NCI-H1417 (cell line): ENCODE measurements at regions not wholly inside any gene's neighbourhood (a gene's known extent, or its start where the extent isn't known, plus 50 kb on each side); places are given as distances from the start of the nearest gene placed in this dataset.
A peak's percentile ranks its signal among the peaks of the same experiment; 100 is the strongest.

ENCODE experiments used
- DNase-seq, 3 experiments: peaks; one replicate each; lab custom pipeline; 2025; lab: John Stamatoyannopoulos, UW

- no peak for DNase-seq
These were observed 64.7 kb downstream of the ARRDC4 start for GRCh38 chr15:98025237-98025636.

- no peak for DNase-seq
These were observed 74.2 kb downstream of the ARRDC4 start for GRCh38 chr15:98034731-98035130.

GRCh38 chr15:98035134-98035533, 74.6 kb downstream of the ARRDC4 start:
- no peak for DNase-seq

GRCh38 chr15:98035577-98036010, 75.1 kb downstream of the ARRDC4 start:
- no peak for DNase-seq

GRCh38 chr15:98039596-98039995, 79.1 kb downstream of the ARRDC4 start:
- DNase-seq, result no peak

- DNase-seq, result peak in 1 of 3 experiments; percentile 14
These were observed 79.6 kb downstream of the ARRDC4 start for GRCh38 chr15:98040146-98040545.

- DNase-seq, result no peak
These were observed 82.9 kb downstream of the ARRDC4 start for GRCh38 chr15:98043160-98044014.

- DNase-seq, result no peak
These were observed 91.2 kb downstream of the ARRDC4 start for GRCh38 chr15:98051734-98052133.

- DNase-seq, result no peak
These were observed 97.0 kb downstream of the ARRDC4 start for GRCh38 chr15:98057453-98057852.

GRCh38 chr15:98062869-98063268, 102.4 kb downstream of the ARRDC4 start:
- no peak for DNase-seq

GRCh38 chr15:98063315-98063714, 102.8 kb downstream of the ARRDC4 start:
- DNase-seq, result no peak

- DNase-seq, result no peak
These were observed 103.4 kb downstream of the ARRDC4 start for GRCh38 chr15:98063871-98064270.

GRCh38 chr15:98067339-98067738, 106.8 kb downstream of the ARRDC4 start:
- no peak for DNase-seq

GRCh38 chr15:98069256-98069655, 108.8 kb downstream of the ARRDC4 start:
- DNase-seq, result no peak

GRCh38 chr15:98070137-98070536, 109.6 kb downstream of the ARRDC4 start:
- DNase-seq, result no peak

GRCh38 chr15:98071786-98072185, 111.3 kb downstream of the ARRDC4 start:
- no peak for DNase-seq

GRCh38 chr15:98075441-98075840, 114.9 kb downstream of the ARRDC4 start:
- DNase-seq, result no peak

- DNase-seq, result no peak
These were observed 115.7 kb downstream of the ARRDC4 start for GRCh38 chr15:98076021-98076816.

GRCh38 chr15:98077186-98077585, 116.7 kb downstream of the ARRDC4 start:
- no peak for DNase-seq

- DNase-seq, result peak in 1 of 3 experiments; percentile 16
These were observed 120.3 kb downstream of the ARRDC4 start for GRCh38 chr15:98080791-98081190.

GRCh38 chr15:98083203-98083910, 122.9 kb downstream of the ARRDC4 start:
- DNase-seq, result peak in 2 of 3 experiments; percentile 65 to 84

- peak; percentile 44 to 89 (median 62) for DNase-seq
These were observed 124.6 kb downstream of the ARRDC4 start for GRCh38 chr15:98085003-98085639.
